HL-60/S4 (cell line): ENCODE measurements at regions not wholly inside any gene's neighbourhood (a gene's known extent, or its start where the extent isn't known, plus 50 kb on each side); places are given as distances from the start of the nearest gene placed in this dataset.
"Not testable (repeated sequence)": the region's sequence is repeated elsewhere in the genome, so short reads cannot be mapped to it uniquely, and the experiment has no call there.

Source experiments
- in situ Hi-C: fragments of 300-500 bp; cut with MboI; formaldehyde crosslinking; loops from 2 replicates; pipeline ENCODE4 v1.14.3; 2022; ENCODE audit warnings: low sequenced_read_pairs

GRCh38 chr10:78420946-78421735, 387.5 kb downstream of the RPS24 start:
- in situ Hi-C loops: no loop called here

GRCh38 chr10:78424050-78424449, 390.4 kb downstream of the RPS24 start:
- in situ Hi-C loops: not testable (repeated sequence)

GRCh38 chr10:78424723-78425122, 391.1 kb downstream of the RPS24 start:
- in situ Hi-C loops: no loop called here

GRCh38 chr10:78426181-78426580, 392.5 kb downstream of the RPS24 start:
- in situ Hi-C loops: no loop called here

- in situ Hi-C loops: no loop called here
These were observed 393.9 kb downstream of the RPS24 start for GRCh38 chr10:78427497-78428031.

- in situ Hi-C loops: no loop called here
These were observed 394.9 kb downstream of the RPS24 start for GRCh38 chr10:78428579-78428978.

GRCh38 chr10:78429984-78430383, 396.3 kb downstream of the RPS24 start:
- in situ Hi-C loops: no loop called here

- in situ Hi-C loops: no loop called here
These were observed 398.9 kb downstream of the RPS24 start for GRCh38 chr10:78432583-78432982.

GRCh38 chr10:78433076-78433595, 399.5 kb downstream of the RPS24 start:
- in situ Hi-C loops: no loop called here

- in situ Hi-C loops: no loop called here
These were observed 400.3 kb downstream of the RPS24 start for GRCh38 chr10:78433766-78434535.

- in situ Hi-C loops: no loop called here
These were observed 401.2 kb downstream of the RPS24 start for GRCh38 chr10:78434886-78435285.

GRCh38 chr10:78435484-78436221, 402.0 kb downstream of the RPS24 start:
- in situ Hi-C loops: no loop called here

GRCh38 chr10:78436222-78436573, 402.5 kb downstream of the RPS24 start:
- in situ Hi-C loops: no loop called here

GRCh38 chr10:78436706-78437406, 403.2 kb downstream of the RPS24 start:
- in situ Hi-C loops: no loop called here

- in situ Hi-C loops: no loop called here
These were observed 403.7 kb downstream of the RPS24 start for GRCh38 chr10:78437407-78437768.

GRCh38 chr10:78437998-78438906, 404.6 kb downstream of the RPS24 start:
- in situ Hi-C loops: no loop called here

- in situ Hi-C loops: no loop called here
These were observed 405.5 kb downstream of the RPS24 start for GRCh38 chr10:78438907-78439809.

- in situ Hi-C loops: no loop called here
These were observed 407.3 kb downstream of the RPS24 start for GRCh38 chr10:78441010-78441409.

- in situ Hi-C loops: no loop called here
These were observed 408.0 kb downstream of the RPS24 start for GRCh38 chr10:78441694-78442093.
